ENCODE measurements at regions not wholly inside any gene's neighbourhood (a gene's known extent, or its start where the extent isn't known, plus 50 kb on each side); places are given as distances from the start of the nearest gene placed in this dataset.
"Not testable (repeated sequence)": the region's sequence is repeated elsewhere in the genome, so short reads cannot be mapped to it uniquely, and the experiment has no call there.

- Mint-ChIP-seq H3K36me3 (ENCODE audit: low read depth, unreplicated experiment) (peaks cover 3% of the 10 kb centered on the region), H3K9me3 (ENCODE audit: unreplicated experiment) (no peaks in the 10 kb centered on the region), H3K4me1 (ENCODE audit: unreplicated experiment) (no peaks in the 10 kb centered on the region), H3K27me3 (ENCODE audit: unreplicated experiment) (peaks cover 13% of the 10 kb centered on the region), H3K4me3 (ENCODE audit: unreplicated experiment) (no peak overlapping the region), H3K27ac (ENCODE audit: unreplicated experiment) (no peak overlapping the region)
- DNase-seq (ENCODE audit: low spot score): no peak
- TF ChIP-seq CTCF (IDR thresholded peaks at IDR 0.05; ENCODE audit: unreplicated experiment): no peak
Measured at GRCh38 chr3:127045435-127046045, 62.6 kb downstream of the PLXNA1 start.

- H3K4me1 Mint-ChIP-seq (ENCODE audit: unreplicated experiment); H3K27ac Mint-ChIP-seq (ENCODE audit: unreplicated experiment); H3K36me3 Mint-ChIP-seq (ENCODE audit: low read depth, unreplicated experiment); H3K4me3 Mint-ChIP-seq (ENCODE audit: unreplicated experiment); DNase-seq (ENCODE audit: low spot score); H3K9me3 Mint-ChIP-seq (ENCODE audit: unreplicated experiment): not testable (repeated sequence)
- peaks cover 11% of the 10 kb centered on the region for H3K27me3 Mint-ChIP-seq (ENCODE audit: unreplicated experiment)
Measured at GRCh38 chr3:127046690-127047089, 63.8 kb downstream of the PLXNA1 start.

GRCh38 chr3:127049393-127049792 lies 66.5 kb downstream of the PLXNA1 start:
- DNase-seq (ENCODE audit: low spot score): no peak
- no peaks in the 10 kb centered on the region for H3K4me1 Mint-ChIP-seq (ENCODE audit: unreplicated experiment)
- no peak overlapping the region for H3K27ac Mint-ChIP-seq (ENCODE audit: unreplicated experiment)
- peaks cover 8% of the 10 kb centered on the region for H3K27me3 Mint-ChIP-seq (ENCODE audit: unreplicated experiment)
- peaks cover 3% of the 10 kb centered on the region for H3K36me3 Mint-ChIP-seq (ENCODE audit: low read depth, unreplicated experiment)
- H3K9me3 Mint-ChIP-seq (ENCODE audit: unreplicated experiment): no peaks in the 10 kb centered on the region
- no peak for TF ChIP-seq CTCF (IDR thresholded peaks at IDR 0.05; ENCODE audit: unreplicated experiment)
- H3K4me3 Mint-ChIP-seq (ENCODE audit: unreplicated experiment): no peak overlapping the region

- Mint-ChIP-seq H3K36me3 (ENCODE audit: low read depth, unreplicated experiment) (peaks cover 3% of the 10 kb centered on the region), H3K4me1 (ENCODE audit: unreplicated experiment) (no peaks in the 10 kb centered on the region), H3K9me3 (ENCODE audit: unreplicated experiment) (no peaks in the 10 kb centered on the region), H3K27me3 (ENCODE audit: unreplicated experiment) (peaks cover 8% of the 10 kb centered on the region), H3K27ac (ENCODE audit: unreplicated experiment) (no peak overlapping the region), H3K4me3 (ENCODE audit: unreplicated experiment) (no peak overlapping the region)
- no peak for DNase-seq (ENCODE audit: low spot score)
- no peak for TF ChIP-seq CTCF (IDR thresholded peaks at IDR 0.05; ENCODE audit: unreplicated experiment)
Measured at GRCh38 chr3:127050733-127051132, 67.8 kb downstream of the PLXNA1 start.

GRCh38 chr3:127052121-127052561 lies 69.2 kb downstream of the PLXNA1 start:
- Mint-ChIP-seq H3K27ac (ENCODE audit: unreplicated experiment) (no peak overlapping the region), H3K4me3 (ENCODE audit: unreplicated experiment) (no peak overlapping the region), H3K36me3 (ENCODE audit: low read depth, unreplicated experiment) (peaks cover 3% of the 10 kb centered on the region), H3K4me1 (ENCODE audit: unreplicated experiment) (no peaks in the 10 kb centered on the region), H3K27me3 (ENCODE audit: unreplicated experiment) (peaks cover 8% of the 10 kb centered on the region), H3K9me3 (ENCODE audit: unreplicated experiment) (no peaks in the 10 kb centered on the region)
- TF ChIP-seq CTCF (IDR thresholded peaks at IDR 0.05; ENCODE audit: unreplicated experiment): no peak
- DNase-seq (ENCODE audit: low spot score): no peak
